Thyroid gland (tissue), 4 donors: ENCODE measurements at regions not wholly inside any gene's neighbourhood (a gene's known extent, or its start where the extent isn't known, plus 50 kb on each side); places are given as distances from the start of the nearest gene placed in this dataset.

Experiments
- DNase-seq, 2 donors: peaks; one replicate each; pipeline ENCODE4 v3.0.0-alpha.2; 2019
- H3K27ac ChIP-seq, 3 donors: fragments of 200-600 bp; sonication (generic); 1 replicate in 2 of 3; 2 replicates in 1 of 3; pipeline ENCODE4 v1.5.1; 2016 to 2019; ENCODE audit warnings: mild to moderate bottlenecking in 1 of 3, moderate library complexity in 1 of 3
- H3K27me3 ChIP-seq: fragments of 200-600 bp; sonication (generic); one replicate; pipeline ENCODE4 v1.5.1; 2019
- H3K36me3 ChIP-seq, 2 donors: fragments of 200-600 bp; sonication (generic); one replicate each; pipeline ENCODE4 v1.5.1; 2016 to 2019
- H3K4me1 ChIP-seq, 2 donors: fragments of 200-600 bp; sonication (generic); one replicate each; pipeline ENCODE4 v1.5.1; 2017 to 2019
- H3K4me3 ChIP-seq, 3 donors: fragments of 200-600 bp; sonication (generic); replicated peaks in 1 of 3; 1 replicate in 2 of 3; 2 replicates in 1 of 3; pipeline ENCODE4 v1.5.1; 2016; ENCODE audit warnings: mild to moderate bottlenecking in 1 of 3
- H3K9me3 ChIP-seq: fragments of 200-600 bp; sonication (generic); one replicate; pipeline ENCODE4 v1.5.1; 2017
- CTCF ChIP-seq, 6 experiments: fragments of 200-600 bp in 3 of 6; fragments of 450-650 bp in 3 of 6; sonication (generic) in 3 of 6; IDR thresholded peaks; one replicate each; pipeline ENCODE4 v1.5.1; 2016 to 2019; ENCODE audit warnings: antibody characterized with exemption in 6 of 6, mild to moderate bottlenecking in 2 of 6, inconsistent platforms in 1 of 6, moderate library complexity in 1 of 6
- POLR2A ChIP-seq, 2 donors: fragments of 450-650 bp; IDR thresholded peaks; one replicate each; pipeline ENCODE4 v1.6.1; 2017; ENCODE audit warnings: antibody characterized with exemption in 2 of 2, mild to moderate bottlenecking in 2 of 2, moderate library complexity in 1 of 2
- WGBS, 2 donors: methylation state at CpG; one replicate each; pipeline ENCODE4 v1.1.5; 2017; 5-methylcytosine and 5-hydroxymethylcytosine counted together
- intact Hi-C: fragments of 100-400 bp; cut with DNase I; formaldehyde crosslinking; loops from one replicate; pipeline ENCODE4 v1.15.1; 2023

- H3K4me3 ChIP-seq = no peak overlapping the region
- intact Hi-C loops = no loop called here
- H3K27me3 ChIP-seq = no peaks in the 10 kb centered on the region
- TF ChIP-seq POLR2A (IDR thresholded peaks at IDR 0.05) (no peak), CTCF (IDR thresholded peaks at IDR 0.05) (no peak)
- H3K4me1 ChIP-seq = no peaks in the 10 kb centered on the region
- H3K36me3 ChIP-seq = no peaks in the 10 kb centered on the region
- no peaks in the 10 kb centered on the region for H3K9me3 ChIP-seq
- no peak for DNase-seq
- no peak overlapping the region for H3K27ac ChIP-seq
- 85 to 97% methylated on average over 1 of the region's 1 CpG for WGBS, 2 donors
Measured at GRCh38 chr20:54763366-54763765, 288.0 kb downstream of the DOK5 start.

DNA sequence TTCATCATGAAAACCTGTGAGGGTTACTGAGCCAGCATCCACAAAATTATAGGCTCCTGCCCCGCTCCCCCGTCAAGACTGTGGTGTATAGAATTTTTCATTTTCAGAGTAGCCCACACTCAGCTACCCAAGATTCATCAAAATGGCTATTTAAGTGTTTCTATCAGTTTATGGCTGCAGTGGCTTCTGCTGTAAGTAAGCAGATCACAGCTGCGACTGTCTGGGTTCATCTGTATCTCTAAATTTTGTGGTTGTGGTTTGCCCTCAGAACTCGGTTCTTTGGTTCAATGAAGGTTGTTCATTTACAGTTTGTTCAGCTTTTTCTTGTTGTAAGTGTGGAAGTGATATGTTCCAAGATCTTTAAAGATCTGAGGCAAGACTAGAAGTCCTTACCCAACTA, 284.2 kb downstream of the DOK5 start:
- H3K4me3 ChIP-seq = no peak overlapping the region
- no peak for TF ChIP-seq CTCF (IDR thresholded peaks at IDR 0.05)
- TF ChIP-seq POLR2A (IDR thresholded peaks at IDR 0.05) = no peak
- no peak overlapping the region for H3K27ac ChIP-seq
- H3K9me3 ChIP-seq = no peaks in the 10 kb centered on the region
- H3K36me3 ChIP-seq = no peaks in the 10 kb centered on the region
- H3K4me1 ChIP-seq = no peaks in the 10 kb centered on the region
- DNase-seq = no peak
- intact Hi-C loops = no loop called here
- 91 to 94% methylated on average over 4 of the region's 4 CpGs for WGBS, 2 donors
- H3K27me3 ChIP-seq = no peaks in the 10 kb centered on the region

DNA sequence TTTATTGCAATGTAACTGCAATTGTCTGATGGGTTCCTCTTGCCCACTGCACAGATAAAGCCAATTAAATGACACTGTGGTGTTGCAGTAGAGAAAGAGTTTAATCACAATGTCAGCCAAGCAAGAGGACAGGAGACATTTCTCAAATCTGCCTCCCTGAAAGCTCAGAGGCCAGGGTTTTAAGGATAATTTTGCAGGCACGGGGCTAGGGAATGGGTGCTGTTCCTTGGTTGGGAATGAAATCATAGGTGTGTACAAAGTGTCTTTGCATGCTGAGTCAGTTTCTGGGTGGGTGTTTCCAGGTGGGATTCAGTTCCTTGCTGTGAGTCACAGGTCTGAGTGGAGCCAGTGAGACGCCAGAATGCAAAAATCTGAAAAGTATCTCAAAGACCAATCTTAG, 271.4 kb downstream of the DOK5 start:
- Histone ChIP-seq H3K27me3 (no peaks in the 10 kb centered on the region), H3K4me1 (no peaks in the 10 kb centered on the region), H3K4me3 (no peak overlapping the region), H3K27ac (no peak overlapping the region), H3K9me3 (no peaks in the 10 kb centered on the region), H3K36me3 (no peaks in the 10 kb centered on the region)
- intact Hi-C loops = no loop called here
- DNase-seq = no peak
- TF ChIP-seq CTCF (IDR thresholded peaks at IDR 0.05) (no peak), POLR2A (IDR thresholded peaks at IDR 0.05) (no peak)
- WGBS, 2 donors = 83 to 92% methylated on average over 2 of the region's 2 CpGs

DNA sequence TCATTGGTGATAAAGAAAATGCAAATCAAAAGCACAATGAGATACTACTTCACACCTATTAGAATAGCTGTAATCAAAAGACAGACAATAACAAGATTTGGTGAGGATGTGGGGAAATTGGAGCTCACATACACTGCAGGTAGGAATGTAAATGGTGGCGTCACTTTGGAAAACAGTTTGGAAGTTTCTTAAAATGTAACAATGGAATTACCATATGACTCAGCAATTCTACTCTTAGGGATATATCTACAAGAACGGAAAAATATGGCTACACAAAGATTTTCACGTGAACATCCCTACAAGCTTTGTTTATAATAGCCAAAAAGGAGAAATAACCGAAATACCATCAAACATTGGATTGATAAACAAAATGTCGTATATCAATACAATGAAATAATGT, 270.4 kb downstream of the DOK5 start:
- Histone ChIP-seq H3K27me3 (no peaks in the 10 kb centered on the region), H3K4me1 (no peaks in the 10 kb centered on the region), H3K9me3 (no peaks in the 10 kb centered on the region), H3K4me3 (no peak overlapping the region), H3K36me3 (no peaks in the 10 kb centered on the region), H3K27ac (no peak overlapping the region)
- 87 to 88% methylated on average over 5 of the region's 5 CpGs for WGBS, 2 donors
- DNase-seq = no peak
- TF ChIP-seq POLR2A (IDR thresholded peaks at IDR 0.05) = no peak
- no peak for TF ChIP-seq CTCF (IDR thresholded peaks at IDR 0.05)
- intact Hi-C loops = no loop called here

GRCh38 chr20:54744097-54744496, 268.7 kb downstream of the DOK5 start:
- Histone ChIP-seq H3K27me3 (no peaks in the 10 kb centered on the region), H3K36me3 (no peaks in the 10 kb centered on the region), H3K27ac (no peak overlapping the region), H3K4me3 (no peak overlapping the region), H3K9me3 (no peaks in the 10 kb centered on the region), H3K4me1 (no peaks in the 10 kb centered on the region)
- 84 to 88% methylated on average over 2 of the region's 2 CpGs for WGBS, 2 donors
- DNase-seq = no peak
- TF ChIP-seq CTCF (IDR thresholded peaks at IDR 0.05) (no peak), POLR2A (IDR thresholded peaks at IDR 0.05) (no peak)
- intact Hi-C loops = no loop called here
